Lower leg skin (tissue), 4 donors: ENCODE measurements at regions not wholly inside any gene's neighbourhood (a gene's known extent, or its start where the extent isn't known, plus 50 kb on each side); places are given as distances from the start of the nearest gene placed in this dataset.

Source experiments
- DNase-seq, 2 donors: peaks; one replicate each; pipeline ENCODE4 v3.0.0-alpha.2; 2019; ENCODE audit warnings: low spot score in 2 of 2
- H3K4me3 ChIP-seq: fragments of 200-600 bp; sonication (generic); 2 replicates; pipeline ENCODE4 v1.5.1; 2017; ENCODE audit warnings: mild to moderate bottlenecking, low read depth; ENCODE audit not compliant: poor library complexity, severe bottlenecking
- CTCF ChIP-seq, 3 donors: fragments of 450-650 bp; IDR thresholded peaks; one replicate each; pipeline ENCODE4 v1.5.1; 2016; ENCODE audit warnings: antibody characterized with exemption in 3 of 3, mild to moderate bottlenecking in 3 of 3, moderate library complexity in 2 of 3
- POLR2A ChIP-seq, 2 donors: fragments of 450-650 bp; IDR thresholded peaks; one replicate each; pipeline ENCODE4 v1.6.1; 2016 to 2017; ENCODE audit warnings: antibody characterized with exemption in 2 of 2, mild to moderate bottlenecking in 1 of 2, moderate library complexity in 1 of 2
- WGBS, 2 donors: methylation state at CpG; one replicate each; pipeline ENCODE4 v1.1.5; 2018; 5-methylcytosine and 5-hydroxymethylcytosine counted together
- intact Hi-C: fragments of 100-400 bp; cut with DNase I; formaldehyde crosslinking; loops from one replicate; pipeline ENCODE4 v1.15.0; 2023; ENCODE audit warnings: low total_unique reads

- H3K4me3 ChIP-seq = no peak overlapping the region
- TF ChIP-seq CTCF (IDR thresholded peaks at IDR 0.05) (no peak), POLR2A (IDR thresholded peaks at IDR 0.05) (no peak)
- 78 to 93% methylated on average over 7 of the region's 7 CpGs for WGBS, 2 donors
- no peak for DNase-seq
- intact Hi-C loops = no loop called here
These were observed 498.8 kb upstream of the TCF4 start for GRCh38 chr18:56086786-56087185.

- H3K4me3 ChIP-seq = no peak overlapping the region
- TF ChIP-seq POLR2A (IDR thresholded peaks at IDR 0.05) (no peak), CTCF (IDR thresholded peaks at IDR 0.05) (no peak)
- DNase-seq = no peak
- WGBS, 2 donors = 85 to 91% methylated on average over 4 of the region's 4 CpGs
- intact Hi-C loops = no loop called here
These were observed 498.2 kb upstream of the TCF4 start for GRCh38 chr18:56086176-56086575.

GRCh38 chr18:56085551-56085950, 497.6 kb upstream of the TCF4 start:
- intact Hi-C loops = no loop called here
- peak in 1 of 2 donors; percentile 62 for DNase-seq
- no peak for TF ChIP-seq CTCF (IDR thresholded peaks at IDR 0.05)
- no peak for TF ChIP-seq POLR2A (IDR thresholded peaks at IDR 0.05)
- 37 to 45% methylated on average over 5 of the region's 5 CpGs for WGBS, 2 donors
- no peak overlapping the region for H3K4me3 ChIP-seq

- TF ChIP-seq CTCF (IDR thresholded peaks at IDR 0.05) (no peak), POLR2A (IDR thresholded peaks at IDR 0.05) (no peak)
- intact Hi-C loops = no loop called here
- no peak for DNase-seq
- WGBS, 2 donors = 61 to 64% methylated on average over 8 of the region's 8 CpGs
- H3K4me3 ChIP-seq = no peak overlapping the region
These were observed 495.7 kb upstream of the TCF4 start for GRCh38 chr18:56083523-56084287.

- intact Hi-C loops = no loop called here
- TF ChIP-seq POLR2A (IDR thresholded peaks at IDR 0.05) (no peak), CTCF (IDR thresholded peaks at IDR 0.05) (no peak)
- no peak overlapping the region for H3K4me3 ChIP-seq
- peak in 1 of 2 donors; percentile 84 for DNase-seq
- WGBS, 2 donors = 42 to 59% methylated on average over 7 of the region's 7 CpGs
These were observed 495.1 kb upstream of the TCF4 start for GRCh38 chr18:56083097-56083521.

GRCh38 chr18:56076723-56077122, 488.7 kb upstream of the TCF4 start:
- no peak for DNase-seq
- intact Hi-C loops = no loop called here
- TF ChIP-seq POLR2A (IDR thresholded peaks at IDR 0.05) (no peak), CTCF (IDR thresholded peaks at IDR 0.05) (no peak)
- 79 to 90% methylated on average over 1 of the region's 1 CpG for WGBS, 2 donors
- no peak overlapping the region for H3K4me3 ChIP-seq
